GM23338 (cell line): ENCODE measurements at regions not wholly inside any gene's neighbourhood (a gene's known extent, or its start where the extent isn't known, plus 50 kb on each side); places are given as distances from the start of the nearest gene placed in this dataset.

Experiments used
- ATAC-seq: fragments of 200-7000 bp; cut with Tn5 transposase; 3 replicates; pipeline ENCODE4 v1.9.1; 2020
- DNase-seq: peaks from one replicate; pipeline ENCODE4 v3.0.0-alpha.2; 2015; ENCODE audit warnings: low spot score
- H2AFZ ChIP-seq: fragments of 200-600 bp; sonication (generic); 2 replicates; pipeline ENCODE4 v1.8.0; 2016; ENCODE audit warnings: antibody characterized with exemption, mild to moderate bottlenecking, moderate library complexity
- H3F3A ChIP-seq: fragments of 200-600 bp; sonication (generic); replicated peaks from 2 replicates; pipeline ENCODE4 v1.8.0; 2017; ENCODE audit warnings: antibody characterized with exemption, mixed run types, low read depth
- H3K27ac ChIP-seq: fragments of 200-600 bp; sonication (generic); 2 replicates; pipeline ENCODE4 v1.6.1; 2016; ENCODE audit warnings: low read depth
- H3K27me3 ChIP-seq: fragments of 200-600 bp; sonication (generic); 2 replicates; pipeline ENCODE4 v1.8.0; 2016; ENCODE audit warnings: mild to moderate bottlenecking, mixed run types, moderate library complexity; ENCODE audit not compliant: insufficient read depth
- H3K36me3 ChIP-seq: fragments of 200-600 bp; sonication (generic); 2 replicates; pipeline ENCODE4 v1.8.0; 2016; ENCODE audit warnings: mild to moderate bottlenecking; ENCODE audit not compliant: insufficient read depth
- H3K4me1 ChIP-seq: fragments of 200-600 bp; sonication (generic); 2 replicates; pipeline ENCODE4 v1.8.0; 2016; ENCODE audit warnings: mild to moderate bottlenecking, moderate library complexity; ENCODE audit not compliant: insufficient read depth
- H3K4me2 ChIP-seq: fragments of 200-600 bp; sonication (generic); 2 replicates; pipeline ENCODE4 v1.7.1; 2017; ENCODE audit warnings: mixed run types
- H3K4me3 ChIP-seq: fragments of 200-600 bp; sonication (generic); 2 replicates; pipeline ENCODE4 v1.6.1; 2016; ENCODE audit warnings: mixed run types
- H3K79me2 ChIP-seq: fragments of 200-600 bp; sonication (generic); replicated peaks from 2 replicates; pipeline ENCODE4 v1.8.0; 2017; ENCODE audit warnings: mild to moderate bottlenecking; ENCODE audit not compliant: insufficient read depth
- H3K9me2 ChIP-seq: fragments of 200-600 bp; sonication (generic); 2 replicates; pipeline ENCODE4 v1.8.0; 2017; ENCODE audit not compliant: insufficient read depth
- H4K20me1 ChIP-seq: fragments of 200-600 bp; sonication (generic); replicated peaks from 2 replicates; pipeline ENCODE4 v1.8.0; 2017; ENCODE audit warnings: mild to moderate bottlenecking; ENCODE audit not compliant: insufficient read depth
- H3K27ac Mint-ChIP-seq: 2 replicates; pipeline ENCODE4 v1.8.0; 2020; ENCODE audit warnings: inconsistent platforms, mild to moderate bottlenecking, moderate library complexity, mixed read lengths
- H3K27me3 Mint-ChIP-seq: 3 replicates; pipeline ENCODE4 v1.8.0; 2022; ENCODE audit warnings: low read depth, mild to moderate bottlenecking, moderate library complexity, mixed read lengths, inconsistent platforms; ENCODE audit not compliant: insufficient read depth, poor library complexity
- H3K36me3 Mint-ChIP-seq: 3 replicates; pipeline ENCODE4 v1.8.0; 2021; ENCODE audit warnings: low read depth, mild to moderate bottlenecking, inconsistent platforms, moderate library complexity, mixed read lengths
- H3K4me1 Mint-ChIP-seq: 3 replicates; pipeline ENCODE4 v1.8.0; 2020; ENCODE audit warnings: mild to moderate bottlenecking, inconsistent platforms, mixed read lengths
- H3K4me3 Mint-ChIP-seq: 3 replicates; pipeline ENCODE4 v1.8.0; 2021; ENCODE audit warnings: moderate library complexity, mild to moderate bottlenecking, inconsistent platforms, mixed read lengths
- H3K9me3 Mint-ChIP-seq: 3 replicates; pipeline ENCODE4 v1.8.0; 2020; ENCODE audit warnings: moderate library complexity, mild to moderate bottlenecking, inconsistent platforms, mixed read lengths
- CREB1 ChIP-seq: fragments of 250-450 bp; sonication (Bioruptor Pico); IDR thresholded peaks from 2 replicates; pipeline ENCODE4 v1.5.0; 2020; ENCODE audit warnings: low read depth, mild to moderate bottlenecking, moderate library complexity
- EZH2 ChIP-seq: fragments of 200-600 bp; sonication (generic); IDR thresholded peaks from one replicate; pipeline ENCODE4 v1.8.0; 2017; ENCODE audit warnings: antibody characterized with exemption, mild to moderate bottlenecking, low read depth; ENCODE audit not compliant: unreplicated experiment
- EZH2phosphoT487 ChIP-seq: fragments of 200-600 bp; sonication (generic); IDR thresholded peaks from one replicate; pipeline ENCODE4 v1.8.1; 2018; ENCODE audit warnings: antibody characterized with exemption; ENCODE audit not compliant: unreplicated experiment
- JUNB ChIP-seq: IDR thresholded peaks from one replicate; pipeline ENCODE4 v1.6.1; 2016; ENCODE audit warnings: antibody characterized with exemption; ENCODE audit not compliant: unreplicated experiment
- NANOG ChIP-seq: IDR thresholded peaks from 2 replicates; pipeline ENCODE4 v1.6.1; 2016; ENCODE audit warnings: antibody characterized with exemption, borderline replicate concordance
- POLR2AphosphoS5 ChIP-seq: IDR thresholded peaks from 2 replicates; pipeline ENCODE4 v1.6.1; 2016; ENCODE audit warnings: antibody characterized with exemption, low read depth
- STAT1 ChIP-seq: IDR thresholded peaks from one replicate; pipeline ENCODE4 v1.6.1; 2016; ENCODE audit warnings: antibody characterized with exemption; ENCODE audit not compliant: unreplicated experiment
- ZNF114 ChIP-seq: fragments of 250-450 bp; sonication (Bioruptor Pico); IDR thresholded peaks from 2 replicates; pipeline ENCODE4 v1.5.0; 2020; ENCODE audit warnings: mild to moderate bottlenecking, moderate library complexity
- ZNF331 ChIP-seq: fragments of 250-450 bp; sonication (Bioruptor Pico); IDR thresholded peaks from 2 replicates; pipeline ENCODE4 v1.5.0; 2020; ENCODE audit warnings: low read depth, mild to moderate bottlenecking, moderate library complexity
- TF ChIP-seq, protein P1 (sequence below): IDR thresholded peaks from 2 replicates; pipeline ENCODE4 v1.6.1; 2016; ENCODE audit warnings: antibody characterized with exemption
- TF ChIP-seq, protein P2 (sequence below), 2 experiments: fragments of 200-600 bp in 1 of 2; sonication (generic) in 1 of 2; conservative IDR thresholded peaks; 2 replicates each; pipeline versions ENCODE4 v1.5.1 to v1.6.1; 2016 to 2017; ENCODE audit warnings: antibody characterized with exemption in 2 of 2, low read depth in 2 of 2, mild to moderate bottlenecking in 2 of 2, moderate library complexity in 1 of 2
- TF ChIP-seq, protein P3 (sequence below): fragments of 250-450 bp; sonication (Bioruptor Pico); IDR thresholded peaks from 2 replicates; pipeline ENCODE4 v1.5.0; 2020; ENCODE audit warnings: mild to moderate bottlenecking, moderate library complexity
- TF ChIP-seq, protein P4 (sequence below): IDR thresholded peaks from one replicate; pipeline ENCODE4 v1.6.1; 2018; ENCODE audit warnings: antibody characterized with exemption; ENCODE audit not compliant: unreplicated experiment

DNA sequence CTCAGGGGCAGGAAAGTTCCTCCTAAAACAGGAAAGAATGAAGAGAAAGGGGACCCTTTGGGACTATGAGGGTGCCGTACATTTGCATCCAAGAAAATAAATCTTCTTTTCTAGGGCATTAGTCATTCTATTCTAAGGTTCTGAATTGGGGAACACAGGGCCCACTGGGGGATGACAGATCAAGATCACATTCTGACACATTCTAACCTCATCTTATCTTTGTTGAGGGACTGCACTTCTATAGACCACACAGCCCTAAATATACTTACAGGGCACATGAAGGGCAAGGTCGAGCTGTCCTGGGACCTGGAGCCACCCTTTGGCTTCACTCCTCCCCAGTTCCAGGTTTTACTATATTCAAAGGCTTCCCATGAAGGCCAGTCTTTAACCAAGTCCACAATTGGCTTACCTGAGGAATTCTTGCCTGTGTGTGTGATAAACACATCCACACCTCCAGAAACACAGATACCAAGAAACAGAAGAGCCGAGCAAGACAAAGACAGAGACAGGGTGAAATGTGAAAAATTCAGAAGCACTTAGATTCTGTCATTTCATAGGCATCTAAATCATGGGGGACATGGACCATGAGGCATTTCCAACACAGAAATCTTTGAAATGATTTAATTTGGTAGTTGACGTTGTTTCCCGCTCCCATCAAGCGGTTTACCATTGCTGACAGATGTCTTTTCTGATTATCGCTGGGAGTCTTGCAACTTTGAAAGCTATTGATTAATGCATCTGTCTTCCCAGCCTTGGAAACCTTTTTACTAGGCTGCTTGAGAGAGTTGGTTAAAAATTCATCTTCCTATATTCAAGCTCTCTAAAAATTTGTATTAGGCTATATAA lies 75.8 kb downstream of the CCDC71L start:
- Histone ChIP-seq H3K4me1 (no peaks in the 10 kb centered on the region), H2AFZ (no peak overlapping the region), H4K20me1 (no peaks in the 10 kb centered on the region), H3K27me3 (no peaks in the 10 kb centered on the region), H3K9me2 (no peaks in the 10 kb centered on the region; the same call in 1 of the 2 replicates), H3K4me3 (no peak overlapping the region), H3K4me2 (no peak overlapping the region), H3K27ac (no peak overlapping the region), H3K36me3 (no peaks in the 10 kb centered on the region), H3K79me2 (no peaks in the 10 kb centered on the region), H3F3A (no peaks in the 10 kb centered on the region)
- DNase-seq (no peak), ATAC-seq (no peak)
- H3K27me3 Mint-ChIP-seq, result no peaks in the 10 kb centered on the region
- no peaks in the 10 kb centered on the region for H3K4me1 Mint-ChIP-seq
- TF ChIP-seq ZNF114 (CRISPR knock-in tag), result no peak
- TF ChIP-seq JUNB, result no peak
- TF ChIP-seq, protein P1, sequence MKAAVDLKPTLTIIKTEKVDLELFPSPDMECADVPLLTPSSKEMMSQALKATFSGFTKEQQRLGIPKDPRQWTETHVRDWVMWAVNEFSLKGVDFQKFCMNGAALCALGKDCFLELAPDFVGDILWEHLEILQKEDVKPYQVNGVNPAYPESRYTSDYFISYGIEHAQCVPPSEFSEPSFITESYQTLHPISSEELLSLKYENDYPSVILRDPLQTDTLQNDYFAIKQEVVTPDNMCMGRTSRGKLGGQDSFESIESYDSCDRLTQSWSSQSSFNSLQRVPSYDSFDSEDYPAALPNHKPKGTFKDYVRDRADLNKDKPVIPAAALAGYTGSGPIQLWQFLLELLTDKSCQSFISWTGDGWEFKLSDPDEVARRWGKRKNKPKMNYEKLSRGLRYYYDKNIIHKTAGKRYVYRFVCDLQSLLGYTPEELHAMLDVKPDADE, result no peak
- no peak for TF ChIP-seq POLR2AphosphoS5
- TF ChIP-seq, protein P2, sequence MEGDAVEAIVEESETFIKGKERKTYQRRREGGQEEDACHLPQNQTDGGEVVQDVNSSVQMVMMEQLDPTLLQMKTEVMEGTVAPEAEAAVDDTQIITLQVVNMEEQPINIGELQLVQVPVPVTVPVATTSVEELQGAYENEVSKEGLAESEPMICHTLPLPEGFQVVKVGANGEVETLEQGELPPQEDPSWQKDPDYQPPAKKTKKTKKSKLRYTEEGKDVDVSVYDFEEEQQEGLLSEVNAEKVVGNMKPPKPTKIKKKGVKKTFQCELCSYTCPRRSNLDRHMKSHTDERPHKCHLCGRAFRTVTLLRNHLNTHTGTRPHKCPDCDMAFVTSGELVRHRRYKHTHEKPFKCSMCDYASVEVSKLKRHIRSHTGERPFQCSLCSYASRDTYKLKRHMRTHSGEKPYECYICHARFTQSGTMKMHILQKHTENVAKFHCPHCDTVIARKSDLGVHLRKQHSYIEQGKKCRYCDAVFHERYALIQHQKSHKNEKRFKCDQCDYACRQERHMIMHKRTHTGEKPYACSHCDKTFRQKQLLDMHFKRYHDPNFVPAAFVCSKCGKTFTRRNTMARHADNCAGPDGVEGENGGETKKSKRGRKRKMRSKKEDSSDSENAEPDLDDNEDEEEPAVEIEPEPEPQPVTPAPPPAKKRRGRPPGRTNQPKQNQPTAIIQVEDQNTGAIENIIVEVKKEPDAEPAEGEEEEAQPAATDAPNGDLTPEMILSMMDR (conservative IDR thresholded peaks at IDR 0.05; ENCODE audit: low read depth in 2 of 2), result no peak
- TF ChIP-seq, protein P3, sequence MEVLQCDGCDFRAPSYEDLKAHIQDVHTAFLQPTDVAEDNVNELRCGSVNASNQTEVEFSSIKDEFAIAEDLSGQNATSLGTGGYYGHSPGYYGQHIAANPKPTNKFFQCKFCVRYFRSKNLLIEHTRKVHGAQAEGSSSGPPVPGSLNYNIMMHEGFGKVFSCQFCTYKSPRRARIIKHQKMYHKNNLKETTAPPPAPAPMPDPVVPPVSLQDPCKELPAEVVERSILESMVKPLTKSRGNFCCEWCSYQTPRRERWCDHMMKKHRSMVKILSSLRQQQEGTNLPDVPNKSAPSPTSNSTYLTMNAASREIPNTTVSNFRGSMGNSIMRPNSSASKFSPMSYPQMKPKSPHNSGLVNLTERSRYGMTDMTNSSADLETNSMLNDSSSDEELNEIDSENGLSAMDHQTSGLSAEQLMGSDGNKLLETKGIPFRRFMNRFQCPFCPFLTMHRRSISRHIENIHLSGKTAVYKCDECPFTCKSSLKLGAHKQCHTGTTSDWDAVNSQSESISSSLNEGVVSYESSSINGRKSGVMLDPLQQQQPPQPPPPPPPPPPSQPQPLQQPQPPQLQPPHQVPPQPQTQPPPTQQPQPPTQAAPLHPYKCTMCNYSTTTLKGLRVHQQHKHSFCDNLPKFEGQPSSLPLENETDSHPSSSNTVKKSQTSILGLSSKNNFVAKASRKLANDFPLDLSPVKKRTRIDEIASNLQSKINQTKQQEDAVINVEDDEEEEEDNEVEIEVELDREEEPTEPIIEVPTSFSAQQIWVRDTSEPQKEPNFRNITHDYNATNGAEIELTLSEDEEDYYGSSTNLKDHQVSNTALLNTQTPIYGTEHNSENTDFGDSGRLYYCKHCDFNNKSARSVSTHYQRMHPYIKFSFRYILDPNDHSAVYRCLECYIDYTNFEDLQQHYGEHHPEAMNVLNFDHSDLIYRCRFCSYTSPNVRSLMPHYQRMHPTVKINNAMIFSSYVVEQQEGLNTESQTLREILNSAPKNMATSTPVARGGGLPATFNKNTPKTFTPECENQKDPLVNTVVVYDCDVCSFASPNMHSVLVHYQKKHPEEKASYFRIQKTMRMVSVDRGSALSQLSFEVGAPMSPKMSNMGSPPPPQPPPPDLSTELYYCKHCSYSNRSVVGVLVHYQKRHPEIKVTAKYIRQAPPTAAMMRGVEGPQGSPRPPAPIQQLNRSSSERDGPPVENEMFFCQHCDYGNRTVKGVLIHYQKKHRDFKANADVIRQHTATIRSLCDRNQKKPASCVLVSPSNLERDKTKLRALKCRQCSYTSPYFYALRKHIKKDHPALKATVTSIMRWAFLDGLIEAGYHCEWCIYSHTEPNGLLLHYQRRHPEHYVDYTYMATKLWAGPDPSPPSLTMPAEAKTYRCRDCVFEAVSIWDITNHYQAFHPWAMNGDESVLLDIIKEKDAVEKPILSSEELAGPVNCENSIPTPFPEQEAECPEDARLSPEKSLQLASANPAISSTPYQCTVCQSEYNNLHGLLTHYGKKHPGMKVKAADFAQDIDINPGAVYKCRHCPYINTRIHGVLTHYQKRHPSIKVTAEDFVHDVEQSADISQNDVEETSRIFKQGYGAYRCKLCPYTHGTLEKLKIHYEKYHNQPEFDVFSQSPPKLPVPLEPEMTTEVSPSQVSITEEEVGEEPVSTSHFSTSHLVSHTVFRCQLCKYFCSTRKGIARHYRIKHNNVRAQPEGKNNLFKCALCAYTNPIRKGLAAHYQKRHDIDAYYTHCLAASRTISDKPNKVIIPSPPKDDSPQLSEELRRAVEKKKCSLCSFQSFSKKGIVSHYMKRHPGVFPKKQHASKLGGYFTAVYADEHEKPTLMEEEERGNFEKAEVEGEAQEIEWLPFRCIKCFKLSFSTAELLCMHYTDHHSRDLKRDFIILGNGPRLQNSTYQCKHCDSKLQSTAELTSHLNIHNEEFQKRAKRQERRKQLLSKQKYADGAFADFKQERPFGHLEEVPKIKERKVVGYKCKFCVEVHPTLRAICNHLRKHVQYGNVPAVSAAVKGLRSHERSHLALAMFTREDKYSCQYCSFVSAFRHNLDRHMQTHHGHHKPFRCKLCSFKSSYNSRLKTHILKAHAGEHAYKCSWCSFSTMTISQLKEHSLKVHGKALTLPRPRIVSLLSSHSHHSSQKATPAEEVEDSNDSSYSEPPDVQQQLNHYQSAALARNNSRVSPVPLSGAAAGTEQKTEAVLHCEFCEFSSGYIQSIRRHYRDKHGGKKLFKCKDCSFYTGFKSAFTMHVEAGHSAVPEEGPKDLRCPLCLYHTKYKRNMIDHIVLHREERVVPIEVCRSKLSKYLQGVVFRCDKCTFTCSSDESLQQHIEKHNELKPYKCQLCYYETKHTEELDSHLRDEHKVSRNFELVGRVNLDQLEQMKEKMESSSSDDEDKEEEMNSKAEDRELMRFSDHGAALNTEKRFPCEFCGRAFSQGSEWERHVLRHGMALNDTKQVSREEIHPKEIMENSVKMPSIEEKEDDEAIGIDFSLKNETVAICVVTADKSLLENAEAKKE (CRISPR knock-in tag), result no peak
- TF ChIP-seq NANOG, result no peak
- TF ChIP-seq CREB1 (CRISPR knock-in tag), result no peak
- no peak for TF ChIP-seq ZNF331 (CRISPR knock-in tag)
- TF ChIP-seq EZH2phosphoT487, result no peak
- TF ChIP-seq EZH2, result no peak
- TF ChIP-seq, protein P4, sequence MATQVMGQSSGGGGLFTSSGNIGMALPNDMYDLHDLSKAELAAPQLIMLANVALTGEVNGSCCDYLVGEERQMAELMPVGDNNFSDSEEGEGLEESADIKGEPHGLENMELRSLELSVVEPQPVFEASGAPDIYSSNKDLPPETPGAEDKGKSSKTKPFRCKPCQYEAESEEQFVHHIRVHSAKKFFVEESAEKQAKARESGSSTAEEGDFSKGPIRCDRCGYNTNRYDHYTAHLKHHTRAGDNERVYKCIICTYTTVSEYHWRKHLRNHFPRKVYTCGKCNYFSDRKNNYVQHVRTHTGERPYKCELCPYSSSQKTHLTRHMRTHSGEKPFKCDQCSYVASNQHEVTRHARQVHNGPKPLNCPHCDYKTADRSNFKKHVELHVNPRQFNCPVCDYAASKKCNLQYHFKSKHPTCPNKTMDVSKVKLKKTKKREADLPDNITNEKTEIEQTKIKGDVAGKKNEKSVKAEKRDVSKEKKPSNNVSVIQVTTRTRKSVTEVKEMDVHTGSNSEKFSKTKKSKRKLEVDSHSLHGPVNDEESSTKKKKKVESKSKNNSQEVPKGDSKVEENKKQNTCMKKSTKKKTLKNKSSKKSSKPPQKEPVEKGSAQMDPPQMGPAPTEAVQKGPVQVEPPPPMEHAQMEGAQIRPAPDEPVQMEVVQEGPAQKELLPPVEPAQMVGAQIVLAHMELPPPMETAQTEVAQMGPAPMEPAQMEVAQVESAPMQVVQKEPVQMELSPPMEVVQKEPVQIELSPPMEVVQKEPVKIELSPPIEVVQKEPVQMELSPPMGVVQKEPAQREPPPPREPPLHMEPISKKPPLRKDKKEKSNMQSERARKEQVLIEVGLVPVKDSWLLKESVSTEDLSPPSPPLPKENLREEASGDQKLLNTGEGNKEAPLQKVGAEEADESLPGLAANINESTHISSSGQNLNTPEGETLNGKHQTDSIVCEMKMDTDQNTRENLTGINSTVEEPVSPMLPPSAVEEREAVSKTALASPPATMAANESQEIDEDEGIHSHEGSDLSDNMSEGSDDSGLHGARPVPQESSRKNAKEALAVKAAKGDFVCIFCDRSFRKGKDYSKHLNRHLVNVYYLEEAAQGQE, result no peak
- no peak for TF ChIP-seq STAT1
- no peaks in the 10 kb centered on the region for H3K9me3 Mint-ChIP-seq
- no peaks in the 10 kb centered on the region; the same call in 2 of the 3 replicates for H3K36me3 Mint-ChIP-seq
- H3K27ac Mint-ChIP-seq, result no peak overlapping the region
- H3K4me3 Mint-ChIP-seq, result no peak overlapping the region
